GM23338 (cell line): ENCODE measurements at regions not wholly inside any gene's neighbourhood (a gene's known extent, or its start where the extent isn't known, plus 50 kb on each side); places are given as distances from the start of the nearest gene placed in this dataset.
A peak's percentile ranks its signal among the peaks of the same experiment; 100 is the strongest.

Experiments used
- ATAC-seq: fragments of 200-7000 bp; cut with Tn5 transposase; 3 replicates; pipeline ENCODE4 v1.9.1; 2020
- DNase-seq: peaks from one replicate; pipeline ENCODE4 v3.0.0-alpha.2; 2015; ENCODE audit warnings: low spot score
- H2AFZ ChIP-seq: fragments of 200-600 bp; sonication (generic); 2 replicates; pipeline ENCODE4 v1.8.0; 2016; ENCODE audit warnings: antibody characterized with exemption, mild to moderate bottlenecking, moderate library complexity
- H3F3A ChIP-seq: fragments of 200-600 bp; sonication (generic); replicated peaks from 2 replicates; pipeline ENCODE4 v1.8.0; 2017; ENCODE audit warnings: antibody characterized with exemption, mixed run types, low read depth
- H3K27ac ChIP-seq: fragments of 200-600 bp; sonication (generic); 2 replicates; pipeline ENCODE4 v1.6.1; 2016; ENCODE audit warnings: low read depth
- H3K27me3 ChIP-seq: fragments of 200-600 bp; sonication (generic); 2 replicates; pipeline ENCODE4 v1.8.0; 2016; ENCODE audit warnings: mild to moderate bottlenecking, mixed run types, moderate library complexity; ENCODE audit not compliant: insufficient read depth
- H3K36me3 ChIP-seq: fragments of 200-600 bp; sonication (generic); 2 replicates; pipeline ENCODE4 v1.8.0; 2016; ENCODE audit warnings: mild to moderate bottlenecking; ENCODE audit not compliant: insufficient read depth
- H3K4me1 ChIP-seq: fragments of 200-600 bp; sonication (generic); 2 replicates; pipeline ENCODE4 v1.8.0; 2016; ENCODE audit warnings: mild to moderate bottlenecking, moderate library complexity; ENCODE audit not compliant: insufficient read depth
- H3K4me2 ChIP-seq: fragments of 200-600 bp; sonication (generic); 2 replicates; pipeline ENCODE4 v1.7.1; 2017; ENCODE audit warnings: mixed run types
- H3K4me3 ChIP-seq: fragments of 200-600 bp; sonication (generic); 2 replicates; pipeline ENCODE4 v1.6.1; 2016; ENCODE audit warnings: mixed run types
- H3K79me2 ChIP-seq: fragments of 200-600 bp; sonication (generic); replicated peaks from 2 replicates; pipeline ENCODE4 v1.8.0; 2017; ENCODE audit warnings: mild to moderate bottlenecking; ENCODE audit not compliant: insufficient read depth
- H3K9me2 ChIP-seq: fragments of 200-600 bp; sonication (generic); 2 replicates; pipeline ENCODE4 v1.8.0; 2017; ENCODE audit not compliant: insufficient read depth
- H4K20me1 ChIP-seq: fragments of 200-600 bp; sonication (generic); replicated peaks from 2 replicates; pipeline ENCODE4 v1.8.0; 2017; ENCODE audit warnings: mild to moderate bottlenecking; ENCODE audit not compliant: insufficient read depth
- H3K27ac Mint-ChIP-seq: 2 replicates; pipeline ENCODE4 v1.8.0; 2020; ENCODE audit warnings: inconsistent platforms, mild to moderate bottlenecking, moderate library complexity, mixed read lengths
- H3K27me3 Mint-ChIP-seq: 3 replicates; pipeline ENCODE4 v1.8.0; 2022; ENCODE audit warnings: low read depth, mild to moderate bottlenecking, moderate library complexity, mixed read lengths, inconsistent platforms; ENCODE audit not compliant: insufficient read depth, poor library complexity
- H3K36me3 Mint-ChIP-seq: 3 replicates; pipeline ENCODE4 v1.8.0; 2021; ENCODE audit warnings: low read depth, mild to moderate bottlenecking, inconsistent platforms, moderate library complexity, mixed read lengths
- H3K4me1 Mint-ChIP-seq: 3 replicates; pipeline ENCODE4 v1.8.0; 2020; ENCODE audit warnings: mild to moderate bottlenecking, inconsistent platforms, mixed read lengths
- H3K4me3 Mint-ChIP-seq: 3 replicates; pipeline ENCODE4 v1.8.0; 2021; ENCODE audit warnings: moderate library complexity, mild to moderate bottlenecking, inconsistent platforms, mixed read lengths
- H3K9me3 Mint-ChIP-seq: 3 replicates; pipeline ENCODE4 v1.8.0; 2020; ENCODE audit warnings: moderate library complexity, mild to moderate bottlenecking, inconsistent platforms, mixed read lengths
- CREB1 ChIP-seq: fragments of 250-450 bp; sonication (Bioruptor Pico); IDR thresholded peaks from 2 replicates; pipeline ENCODE4 v1.5.0; 2020; ENCODE audit warnings: low read depth, mild to moderate bottlenecking, moderate library complexity
- CTCF ChIP-seq, 2 experiments: fragments of 200-600 bp in 1 of 2; sonication (generic) in 1 of 2; conservative IDR thresholded peaks; 2 replicates each; pipeline versions ENCODE4 v1.5.1 to v1.6.1; 2016 to 2017; ENCODE audit warnings: antibody characterized with exemption in 2 of 2, low read depth in 2 of 2, mild to moderate bottlenecking in 2 of 2, moderate library complexity in 1 of 2
- ETS1 ChIP-seq: IDR thresholded peaks from 2 replicates; pipeline ENCODE4 v1.6.1; 2016; ENCODE audit warnings: antibody characterized with exemption
- EZH2 ChIP-seq: fragments of 200-600 bp; sonication (generic); IDR thresholded peaks from one replicate; pipeline ENCODE4 v1.8.0; 2017; ENCODE audit warnings: antibody characterized with exemption, mild to moderate bottlenecking, low read depth; ENCODE audit not compliant: unreplicated experiment
- EZH2phosphoT487 ChIP-seq: fragments of 200-600 bp; sonication (generic); IDR thresholded peaks from one replicate; pipeline ENCODE4 v1.8.1; 2018; ENCODE audit warnings: antibody characterized with exemption; ENCODE audit not compliant: unreplicated experiment
- JUNB ChIP-seq: IDR thresholded peaks from one replicate; pipeline ENCODE4 v1.6.1; 2016; ENCODE audit warnings: antibody characterized with exemption; ENCODE audit not compliant: unreplicated experiment
- NANOG ChIP-seq: IDR thresholded peaks from 2 replicates; pipeline ENCODE4 v1.6.1; 2016; ENCODE audit warnings: antibody characterized with exemption, borderline replicate concordance
- POLR2AphosphoS5 ChIP-seq: IDR thresholded peaks from 2 replicates; pipeline ENCODE4 v1.6.1; 2016; ENCODE audit warnings: antibody characterized with exemption, low read depth
- REST ChIP-seq: IDR thresholded peaks from one replicate; pipeline ENCODE4 v1.6.1; 2018; ENCODE audit warnings: antibody characterized with exemption; ENCODE audit not compliant: unreplicated experiment
- STAT1 ChIP-seq: IDR thresholded peaks from one replicate; pipeline ENCODE4 v1.6.1; 2016; ENCODE audit warnings: antibody characterized with exemption; ENCODE audit not compliant: unreplicated experiment
- ZNF114 ChIP-seq: fragments of 250-450 bp; sonication (Bioruptor Pico); IDR thresholded peaks from 2 replicates; pipeline ENCODE4 v1.5.0; 2020; ENCODE audit warnings: mild to moderate bottlenecking, moderate library complexity
- ZNF331 ChIP-seq: fragments of 250-450 bp; sonication (Bioruptor Pico); IDR thresholded peaks from 2 replicates; pipeline ENCODE4 v1.5.0; 2020; ENCODE audit warnings: low read depth, mild to moderate bottlenecking, moderate library complexity
- ZNF462 ChIP-seq: fragments of 250-450 bp; sonication (Bioruptor Pico); IDR thresholded peaks from 2 replicates; pipeline ENCODE4 v1.5.0; 2020; ENCODE audit warnings: mild to moderate bottlenecking, moderate library complexity

GRCh38 chr3:87575550-87575949, 299.2 kb upstream of the POU1F1 start:
- H4K20me1 ChIP-seq, result no peaks in the 10 kb centered on the region
- TF ChIP-seq REST, result no peak
- no peak for TF ChIP-seq CREB1 (CRISPR knock-in tag)
- TF ChIP-seq EZH2phosphoT487, result no peak
- TF ChIP-seq EZH2, result no peak
- TF ChIP-seq ETS1, result no peak
- no peak for TF ChIP-seq ZNF331 (CRISPR knock-in tag)
- no peak for TF ChIP-seq POLR2AphosphoS5
- TF ChIP-seq CTCF (conservative IDR thresholded peaks at IDR 0.05; ENCODE audit: low read depth in 2 of 2), result no peak
- TF ChIP-seq STAT1, result no peak
- no peak for TF ChIP-seq ZNF462
- no peak for TF ChIP-seq JUNB
- TF ChIP-seq NANOG, result no peak
- TF ChIP-seq ZNF114 (CRISPR knock-in tag), result no peak
- no peaks in the 10 kb centered on the region for H3K9me3 Mint-ChIP-seq
- no peaks in the 10 kb centered on the region for H3K79me2 ChIP-seq
- H3K4me3 Mint-ChIP-seq, result no peak overlapping the region
- H3K4me1 ChIP-seq, result no peaks in the 10 kb centered on the region
- ATAC-seq, result no peak
- H3K4me2 ChIP-seq, result no peak overlapping the region
- no peaks in the 10 kb centered on the region for H3K4me1 Mint-ChIP-seq
- no peaks in the 10 kb centered on the region for H3K27me3 Mint-ChIP-seq
- no peak overlapping the region for H3K27ac Mint-ChIP-seq
- H3K4me3 ChIP-seq, result no peak overlapping the region
- peak; percentile 3 for DNase-seq
- H3K9me2 ChIP-seq, result no peaks in the 10 kb centered on the region
- H3K27me3 ChIP-seq, result no peaks in the 10 kb centered on the region
- no peaks in the 10 kb centered on the region for H3K36me3 ChIP-seq
- H3F3A ChIP-seq, result no peaks in the 10 kb centered on the region
- no peak overlapping the region for H3K27ac ChIP-seq
- no peak overlapping the region; the same call in 1 of the 2 replicates for H2AFZ ChIP-seq
- H3K36me3 Mint-ChIP-seq, result no peaks in the 10 kb centered on the region
